Calu3 (cell line): ENCODE measurements at regions not wholly inside any gene's neighbourhood (a gene's known extent, or its start where the extent isn't known, plus 50 kb on each side); places are given as distances from the start of the nearest gene placed in this dataset.

Experiments
- BruUV-seq: library from RNA; stranded (reverse); fragments of 400-500 nt; replicated peaks from 2 replicates; lab custom pipeline; 2021; lab: Mats Ljungman, UMichigan
- CTCF ChIA-PET: fragments of 300-600 bp; sonication (Branson Sonifier 250); formaldehyde crosslinking; loops from one replicate; lab custom pipeline; 2022; ENCODE audit warnings: antibody characterized with exemption; lab: Charles Lee
- DNase-seq: peaks from one replicate; pipeline ENCODE4 v3.0.0; 2022
- H3K27ac Mint-ChIP-seq: one replicate; pipeline ENCODE4 v1.8.0; 2022; ENCODE audit warnings: mixed read lengths; ENCODE audit not compliant: unreplicated experiment
- H3K27me3 Mint-ChIP-seq: one replicate; pipeline ENCODE4 v1.8.0; 2022; ENCODE audit warnings: mixed read lengths; ENCODE audit not compliant: unreplicated experiment
- H3K36me3 Mint-ChIP-seq: one replicate; pipeline ENCODE4 v1.8.0; 2022; ENCODE audit warnings: mild to moderate bottlenecking, moderate library complexity, mixed read lengths; ENCODE audit not compliant: insufficient read depth, unreplicated experiment
- H3K4me1 Mint-ChIP-seq: one replicate; pipeline ENCODE4 v1.8.0; 2022; ENCODE audit warnings: mild to moderate bottlenecking, low read depth, mixed read lengths; ENCODE audit not compliant: unreplicated experiment
- H3K4me3 Mint-ChIP-seq: one replicate; pipeline ENCODE4 v1.8.0; 2022; ENCODE audit warnings: mild to moderate bottlenecking, low read depth, moderate library complexity, mixed read lengths; ENCODE audit not compliant: unreplicated experiment
- H3K9me3 Mint-ChIP-seq: one replicate; pipeline ENCODE4 v1.8.0; 2022; ENCODE audit warnings: low read depth, mixed read lengths; ENCODE audit not compliant: unreplicated experiment
- CTCF ChIP-seq: fragments of 200-600 bp; IDR thresholded peaks from one replicate; pipeline ENCODE4 v1.8.0; 2022; ENCODE audit warnings: antibody characterized with exemption; ENCODE audit not compliant: unreplicated experiment
- intact Hi-C: fragments of 100-400 bp; cut with micrococcal nuclease; formaldehyde crosslinking; loops from one replicate; pipeline ENCODE4 v1.10.0; 2022; ENCODE audit not compliant: unreplicated experiment

- intact Hi-C loops = no loop called here
- Mint-ChIP-seq H3K4me3 (no peak overlapping the region), H3K27ac (no peak overlapping the region), H3K27me3 (no peaks in the 10 kb centered on the region), H3K36me3 (no peaks in the 10 kb centered on the region), H3K9me3 (no peaks in the 10 kb centered on the region), H3K4me1 (peaks cover 34% of the 10 kb centered on the region)
- CTCF ChIA-PET = interaction anchor here (0.6 to 1.6 kb wide), 5 partner anchors 11 to 372 kb away, joined by 3 to 5 read pairs (median 3); no protein-coding TSS in a partner anchor
- no peak for DNase-seq
- no TSS peak for BruUV-seq
- TF ChIP-seq CTCF = no peak
Observed at GRCh38 chrX:109879991-109880390, 122.9 kb upstream of the TMEM164 start.

GRCh38 chrX:109880629-109881028 lies 122.3 kb upstream of the TMEM164 start:
- no peak for TF ChIP-seq CTCF
- Mint-ChIP-seq H3K4me1 (peaks cover 34% of the 10 kb centered on the region), H3K4me3 (no peak overlapping the region), H3K9me3 (no peaks in the 10 kb centered on the region), H3K27ac (no peak overlapping the region), H3K36me3 (no peaks in the 10 kb centered on the region), H3K27me3 (no peaks in the 10 kb centered on the region)
- BruUV-seq = no TSS peak
- CTCF ChIA-PET = interaction anchor here (0.6 to 1.6 kb wide), 4 partner anchors 24 to 373 kb away, joined by 3 to 5 read pairs (median 4); no protein-coding TSS in a partner anchor
- intact Hi-C loops = no loop called here
- DNase-seq = no peak

DNA sequence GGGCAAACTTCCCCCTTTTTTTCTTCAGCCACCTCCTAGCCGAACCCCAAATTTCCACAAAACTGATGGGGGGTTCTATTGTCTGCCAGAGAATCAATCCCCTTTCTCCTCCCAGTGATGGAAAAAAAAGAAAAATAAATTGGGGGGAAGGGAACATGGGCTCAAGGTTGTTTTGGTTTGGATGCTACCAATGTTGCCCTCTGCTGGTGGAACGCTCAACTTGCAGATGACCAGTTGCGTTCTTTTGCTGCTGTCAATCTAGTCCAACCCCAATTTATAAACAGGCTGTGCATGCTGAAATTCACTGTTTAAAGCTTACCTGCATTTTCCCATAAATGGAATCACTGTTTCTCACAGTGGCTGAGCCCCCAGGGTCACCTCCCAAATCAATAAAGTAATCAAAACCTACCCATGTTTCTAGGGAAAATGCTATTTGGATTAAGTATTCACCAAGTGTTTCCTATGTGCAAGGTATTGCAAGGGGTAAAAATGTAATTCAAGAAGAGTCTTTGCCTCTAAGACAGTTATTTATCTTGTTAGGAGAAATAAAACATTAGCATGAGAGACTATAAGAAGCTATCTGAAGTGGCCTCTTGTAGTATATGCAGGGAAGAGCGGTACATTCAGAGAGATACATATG lies 116.7 kb upstream of the TMEM164 start:
- intact Hi-C loops = loop anchor here (1.0 to 5.0 kb wide), 5 partner anchors 29 to 1189 kb away; no protein-coding TSS in a partner anchor
- Mint-ChIP-seq H3K4me1 (peaks cover 5% of the 10 kb centered on the region), H3K4me3 (no peak overlapping the region), H3K9me3 (no peaks in the 10 kb centered on the region), H3K27ac (no peak overlapping the region), H3K27me3 (peaks cover 17% of the 10 kb centered on the region), H3K36me3 (no peaks in the 10 kb centered on the region)
- DNase-seq = peak; percentile 43
- peak; percentile 63 for TF ChIP-seq CTCF
- no TSS peak for BruUV-seq
- CTCF ChIA-PET = no interaction called here

- no peak overlapping the region for H3K27ac Mint-ChIP-seq
- H3K4me1 Mint-ChIP-seq = no peaks in the 10 kb centered on the region
- DNase-seq = peak; percentile 15
- H3K27me3 Mint-ChIP-seq = peaks cover 29% of the 10 kb centered on the region
- no peak for TF ChIP-seq CTCF
- CTCF ChIA-PET = interaction anchor here (0.9 kb wide), 1 partner anchor 175 kb away, joined by 3 read pairs; no protein-coding TSS in a partner anchor
- H3K4me3 Mint-ChIP-seq = no peak overlapping the region
- no TSS peak for BruUV-seq
- intact Hi-C loops = loop anchor here (2.0 to 5.0 kb wide), 3 partner anchors 252 to 1192 kb away; no protein-coding TSS in a partner anchor
- no peaks in the 10 kb centered on the region for H3K9me3 Mint-ChIP-seq
- H3K36me3 Mint-ChIP-seq = no peaks in the 10 kb centered on the region
Observed at GRCh38 chrX:109889289-109890006, 113.5 kb upstream of the TMEM164 start.
